HG02884 (cell line): ENCODE measurements at regions not wholly inside any gene's neighbourhood (a gene's known extent, or its start where the extent isn't known, plus 50 kb on each side); places are given as distances from the start of the nearest gene placed in this dataset.
"Not testable (repeated sequence)": the region's sequence is repeated elsewhere in the genome, so short reads cannot be mapped to it uniquely, and the experiment has no call there.

Experiments
- ATAC-seq: cut with Tn5 transposase; IDR thresholded peaks from one replicate; pipeline ENCODE4 v1.9.1; 2021; ENCODE audit warnings: mild to moderate bottlenecking, moderate library complexity; ENCODE audit not compliant: unreplicated experiment

- no peak for ATAC-seq
Measured at GRCh38 chr17:33927732-33928133, 327.4 kb upstream of the CCL2 start.

- no peak for ATAC-seq
Measured at GRCh38 chr17:33929181-33929724, 325.8 kb upstream of the CCL2 start.

- ATAC-seq: not testable (repeated sequence)
Measured at GRCh38 chr17:33931148-33931814, 323.8 kb upstream of the CCL2 start.

- no peak for ATAC-seq
Measured at GRCh38 chr17:33932996-33933395, 322.1 kb upstream of the CCL2 start.

- ATAC-seq: no peak
Measured at GRCh38 chr17:33933576-33933975, 321.5 kb upstream of the CCL2 start.

GRCh38 chr17:33934696-33935095 lies 320.4 kb upstream of the CCL2 start:
- ATAC-seq: no peak

GRCh38 chr17:33935822-33936221 lies 319.3 kb upstream of the CCL2 start:
- ATAC-seq: no peak

GRCh38 chr17:33936764-33937163 lies 318.3 kb upstream of the CCL2 start:
- no peak for ATAC-seq

GRCh38 chr17:33939959-33940358 lies 315.1 kb upstream of the CCL2 start:
- no peak for ATAC-seq

- no peak for ATAC-seq
Measured at GRCh38 chr17:33940769-33941370, 314.2 kb upstream of the CCL2 start.

- no peak for ATAC-seq
Measured at GRCh38 chr17:33941744-33942143, 313.3 kb upstream of the CCL2 start.

GRCh38 chr17:33942414-33942813 lies 312.7 kb upstream of the CCL2 start:
- no peak for ATAC-seq

GRCh38 chr17:33944412-33944811 lies 310.7 kb upstream of the CCL2 start:
- no peak for ATAC-seq

- ATAC-seq: no peak
Measured at GRCh38 chr17:33944826-33945225, 310.3 kb upstream of the CCL2 start.

- no peak for ATAC-seq
Measured at GRCh38 chr17:33945646-33946546, 309.2 kb upstream of the CCL2 start.

- ATAC-seq: no peak
Measured at GRCh38 chr17:33947762-33948161, 307.3 kb upstream of the CCL2 start.

- ATAC-seq: no peak
Measured at GRCh38 chr17:33948309-33948708, 306.8 kb upstream of the CCL2 start.

GRCh38 chr17:33949100-33949499 lies 306.0 kb upstream of the CCL2 start:
- no peak for ATAC-seq

GRCh38 chr17:33950061-33950460 lies 305.0 kb upstream of the CCL2 start:
- ATAC-seq: no peak

- no peak for ATAC-seq
Measured at GRCh38 chr17:33952425-33952824, 302.7 kb upstream of the CCL2 start.

- ATAC-seq: no peak
Measured at GRCh38 chr17:33954597-33954996, 300.5 kb upstream of the CCL2 start.

- ATAC-seq: no peak
Measured at GRCh38 chr17:33955461-33955860, 299.6 kb upstream of the CCL2 start.
